MM.1S (cell line): ENCODE measurements at regions not wholly inside any gene's neighbourhood (a gene's known extent, or its start where the extent isn't known, plus 50 kb on each side); places are given as distances from the start of the nearest gene placed in this dataset.

ENCODE experiments used
- EZH2phosphoT487 ChIP-seq: fragments of 300-600 bp; sonication (generic); IDR thresholded peaks from 2 replicates; pipeline ENCODE4 v1.6.1; 2018; ENCODE audit warnings: antibody characterized with exemption, low read length
- TF ChIP-seq, protein P1 (sequence below): fragments of 300-600 bp; sonication (generic); IDR thresholded peaks from 2 replicates; pipeline ENCODE4 v1.5.1; 2016; ENCODE audit warnings: antibody characterized with exemption, low read length, mixed read lengths

DNA sequence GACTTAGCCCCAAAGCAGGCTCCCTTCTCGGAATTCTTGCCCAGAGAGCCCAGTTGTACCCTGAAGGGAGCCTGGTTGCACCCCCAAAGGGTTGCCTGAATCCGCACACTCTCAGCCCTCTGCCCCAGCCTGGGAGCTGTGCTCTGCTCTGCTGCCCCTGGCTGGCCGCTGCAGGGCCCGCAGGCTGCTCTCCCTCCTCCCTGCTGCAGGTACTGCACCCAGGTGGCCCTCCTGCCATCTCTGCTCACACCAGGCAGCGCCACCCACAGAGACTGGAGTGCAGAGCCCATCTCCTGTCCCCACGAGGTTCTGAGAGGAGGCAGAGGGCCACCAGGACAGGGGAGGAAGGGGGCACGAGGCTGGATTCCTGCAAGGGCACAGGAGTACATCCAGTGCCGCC, 134.2 kb upstream of the NSMCE3 start:
- TF ChIP-seq, protein P1, sequence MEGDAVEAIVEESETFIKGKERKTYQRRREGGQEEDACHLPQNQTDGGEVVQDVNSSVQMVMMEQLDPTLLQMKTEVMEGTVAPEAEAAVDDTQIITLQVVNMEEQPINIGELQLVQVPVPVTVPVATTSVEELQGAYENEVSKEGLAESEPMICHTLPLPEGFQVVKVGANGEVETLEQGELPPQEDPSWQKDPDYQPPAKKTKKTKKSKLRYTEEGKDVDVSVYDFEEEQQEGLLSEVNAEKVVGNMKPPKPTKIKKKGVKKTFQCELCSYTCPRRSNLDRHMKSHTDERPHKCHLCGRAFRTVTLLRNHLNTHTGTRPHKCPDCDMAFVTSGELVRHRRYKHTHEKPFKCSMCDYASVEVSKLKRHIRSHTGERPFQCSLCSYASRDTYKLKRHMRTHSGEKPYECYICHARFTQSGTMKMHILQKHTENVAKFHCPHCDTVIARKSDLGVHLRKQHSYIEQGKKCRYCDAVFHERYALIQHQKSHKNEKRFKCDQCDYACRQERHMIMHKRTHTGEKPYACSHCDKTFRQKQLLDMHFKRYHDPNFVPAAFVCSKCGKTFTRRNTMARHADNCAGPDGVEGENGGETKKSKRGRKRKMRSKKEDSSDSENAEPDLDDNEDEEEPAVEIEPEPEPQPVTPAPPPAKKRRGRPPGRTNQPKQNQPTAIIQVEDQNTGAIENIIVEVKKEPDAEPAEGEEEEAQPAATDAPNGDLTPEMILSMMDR, result no peak
- TF ChIP-seq EZH2phosphoT487, result no peak
